NCI-H2081 treated with DMSO at 0.1 percent for 48 hours (cell line): ENCODE measurements at regions not wholly inside any gene's neighbourhood (a gene's known extent, or its start where the extent isn't known, plus 50 kb on each side); places are given as distances from the start of the nearest gene placed in this dataset.
"Not testable (repeated sequence)": the region's sequence is repeated elsewhere in the genome, so short reads cannot be mapped to it uniquely, and the experiment has no call there.

ENCODE experiments used
- DNase-seq: peaks from one replicate; lab custom pipeline; 2025; lab: John Stamatoyannopoulos, UW

DNA sequence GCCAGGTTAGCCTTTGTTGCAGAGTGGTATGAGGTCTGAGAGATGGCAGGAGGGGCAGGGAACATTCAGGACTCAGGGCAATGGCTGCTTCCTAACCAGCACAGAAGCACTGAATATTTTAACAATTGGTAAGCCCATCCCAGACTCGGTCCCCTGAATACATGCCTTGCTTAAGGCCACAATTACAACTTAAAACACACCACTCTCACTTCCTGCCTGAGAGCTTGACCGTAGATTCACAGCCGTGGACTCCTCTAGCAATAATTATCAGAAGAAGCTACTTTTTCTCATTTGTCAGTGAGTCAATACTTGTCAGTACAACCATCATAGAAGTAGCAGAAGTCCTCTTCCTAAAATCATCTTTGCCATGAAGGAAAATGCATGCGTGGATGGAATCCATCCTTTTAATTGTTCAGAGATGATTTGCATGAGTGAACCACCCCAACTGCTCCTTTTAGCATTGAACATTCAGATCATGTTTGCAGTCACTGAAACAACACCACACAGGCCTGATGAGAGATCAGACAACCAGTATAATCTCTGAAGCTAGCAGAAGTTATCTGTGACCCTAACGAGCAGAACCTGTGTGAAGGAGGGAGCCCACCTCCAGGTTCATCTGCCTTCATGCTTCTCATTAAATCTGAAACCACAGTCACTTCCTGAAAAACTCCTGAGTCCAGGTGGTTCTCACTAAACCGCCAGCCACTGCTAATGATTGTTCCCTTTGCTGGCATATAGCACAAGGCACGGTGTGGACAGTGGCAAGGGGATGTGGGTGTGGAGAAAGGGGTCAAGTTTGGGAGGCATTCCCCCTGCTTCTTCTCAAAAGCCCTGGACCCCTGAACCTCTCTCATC lies 333.9 kb upstream of the CNR1 start:
- no peak for DNase-seq

DNA sequence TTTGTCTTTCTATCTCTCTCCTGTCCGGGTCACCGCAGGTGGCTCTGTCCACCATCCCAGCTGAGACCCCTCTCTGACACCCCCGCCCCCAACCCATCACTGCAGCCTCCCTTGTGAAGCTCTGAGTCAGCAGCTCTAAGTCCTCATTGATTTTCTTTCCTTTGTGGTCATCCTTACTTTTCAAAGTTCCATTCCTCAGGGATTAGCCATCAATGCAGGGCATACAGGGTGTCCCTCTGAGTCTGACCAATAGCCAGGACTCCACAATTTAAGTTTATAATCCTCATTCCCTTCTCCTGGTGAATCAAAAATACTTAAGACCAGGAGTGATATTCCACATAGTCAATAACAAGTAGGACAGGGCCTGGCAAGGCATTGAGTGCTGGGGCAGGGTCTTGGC lies 333.3 kb upstream of the CNR1 start:
- no peak for DNase-seq

DNA sequence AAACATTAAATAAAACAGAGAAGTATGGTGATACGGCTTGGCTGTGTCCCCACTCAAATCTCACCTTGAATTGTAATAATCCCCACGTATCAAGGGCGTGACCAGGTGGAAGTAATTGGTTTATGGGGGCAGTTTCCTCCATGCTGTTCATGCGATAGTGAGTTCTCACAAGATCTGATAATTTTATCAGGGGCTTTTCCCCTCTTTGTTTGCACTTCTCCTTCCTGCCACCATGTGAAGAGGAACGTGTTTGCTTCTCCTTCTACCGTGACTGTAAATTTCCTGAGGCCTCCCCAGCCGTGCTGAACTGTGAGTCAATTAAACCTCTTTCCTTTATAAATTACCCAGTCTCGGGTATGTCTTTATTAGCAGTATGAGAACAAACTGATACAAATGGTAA lies 331.3 kb upstream of the CNR1 start:
- not testable (repeated sequence) for DNase-seq

DNA sequence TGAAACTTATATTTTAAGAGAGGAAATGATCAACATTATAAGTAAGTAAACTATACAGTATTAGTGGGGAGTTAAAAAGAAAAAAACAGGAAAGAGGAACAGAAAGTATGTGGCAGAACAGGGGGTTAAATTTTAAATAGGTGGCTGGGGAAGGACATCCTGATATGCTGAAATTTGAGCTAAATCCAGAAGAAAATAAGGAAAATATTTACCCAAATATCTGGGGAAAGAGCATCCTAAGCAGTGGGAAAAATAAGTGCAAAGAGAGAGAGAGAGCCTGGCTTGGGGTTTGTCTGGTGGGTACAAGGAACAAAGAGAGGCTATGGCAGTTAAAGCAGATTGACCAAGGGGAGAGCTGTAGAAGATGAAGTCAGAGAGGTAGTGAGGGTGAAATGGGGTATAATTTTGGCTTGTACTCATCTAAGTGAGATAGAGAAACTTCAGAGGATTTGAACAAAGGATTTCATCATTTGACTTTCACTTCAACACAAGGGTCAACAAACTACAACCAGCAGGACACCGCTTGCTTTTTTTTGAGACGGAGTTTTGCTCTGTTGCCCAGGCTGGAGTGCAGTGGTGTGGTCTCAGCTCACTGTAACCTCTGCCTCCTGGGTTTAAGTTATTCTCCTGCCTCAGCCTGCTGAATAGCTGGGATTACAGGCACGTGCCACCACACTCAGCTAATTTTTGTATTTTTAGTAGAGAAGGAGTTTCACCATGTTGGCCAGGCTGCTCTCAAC lies 328.4 kb upstream of the CNR1 start:
- no peak for DNase-seq

DNA sequence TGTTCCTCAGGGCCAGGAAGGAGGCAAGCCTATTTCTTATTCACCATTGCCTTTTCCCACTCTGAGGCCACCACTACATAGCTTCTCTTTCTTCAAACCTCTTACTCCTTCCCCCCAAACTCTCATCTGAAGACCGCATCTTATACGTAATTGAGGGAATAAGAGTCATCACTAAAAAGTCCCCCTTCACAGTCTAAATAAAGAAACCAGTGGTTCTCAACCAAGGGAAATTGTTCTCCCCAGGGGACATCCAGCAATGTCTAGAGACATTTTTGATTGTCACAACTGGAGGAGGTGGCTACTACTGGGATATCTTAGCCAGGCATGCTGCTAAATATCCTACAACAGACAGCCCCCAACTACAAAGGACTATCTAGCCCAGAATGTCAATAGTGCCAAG lies 327.6 kb upstream of the CNR1 start:
- no peak for DNase-seq

DNA sequence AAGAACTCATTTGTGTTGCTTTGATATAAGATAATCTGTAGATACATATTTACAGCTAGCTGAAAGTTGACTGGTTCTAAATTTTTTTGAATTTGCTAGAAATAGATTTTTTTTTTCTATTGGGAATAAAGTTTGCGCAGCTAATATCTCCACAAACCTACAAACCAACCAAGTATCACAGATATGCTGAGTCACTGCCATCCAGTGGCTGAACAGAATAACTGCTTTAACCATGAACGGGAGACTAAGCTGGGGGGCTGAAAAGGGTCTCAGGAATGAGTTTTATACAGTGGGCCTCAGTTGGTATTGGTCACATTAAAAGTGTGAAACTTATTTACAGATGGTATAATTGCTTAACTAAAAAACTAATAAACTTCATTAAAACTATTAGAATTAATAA lies 326.7 kb upstream of the CNR1 start:
- DNase-seq, result no peak

DNA sequence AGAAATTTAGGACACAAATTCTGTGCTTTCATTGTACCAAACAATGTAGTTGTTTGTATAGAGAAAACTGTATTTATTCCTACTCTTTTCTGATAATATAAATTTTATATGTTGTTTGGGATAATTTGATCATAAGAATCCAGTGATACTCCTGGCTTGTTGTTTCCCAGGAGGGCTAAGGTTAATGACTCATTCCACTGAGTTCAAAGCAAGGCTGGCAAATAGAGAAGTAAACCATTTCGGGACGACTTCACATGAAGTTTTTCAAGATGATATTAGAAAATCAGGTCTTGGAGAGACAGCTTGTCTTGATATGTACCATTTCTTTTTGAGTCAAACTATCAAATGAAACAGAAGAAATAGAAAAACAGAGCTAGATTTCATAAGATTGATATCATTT lies 326.1 kb upstream of the CNR1 start:
- no peak for DNase-seq

DNA sequence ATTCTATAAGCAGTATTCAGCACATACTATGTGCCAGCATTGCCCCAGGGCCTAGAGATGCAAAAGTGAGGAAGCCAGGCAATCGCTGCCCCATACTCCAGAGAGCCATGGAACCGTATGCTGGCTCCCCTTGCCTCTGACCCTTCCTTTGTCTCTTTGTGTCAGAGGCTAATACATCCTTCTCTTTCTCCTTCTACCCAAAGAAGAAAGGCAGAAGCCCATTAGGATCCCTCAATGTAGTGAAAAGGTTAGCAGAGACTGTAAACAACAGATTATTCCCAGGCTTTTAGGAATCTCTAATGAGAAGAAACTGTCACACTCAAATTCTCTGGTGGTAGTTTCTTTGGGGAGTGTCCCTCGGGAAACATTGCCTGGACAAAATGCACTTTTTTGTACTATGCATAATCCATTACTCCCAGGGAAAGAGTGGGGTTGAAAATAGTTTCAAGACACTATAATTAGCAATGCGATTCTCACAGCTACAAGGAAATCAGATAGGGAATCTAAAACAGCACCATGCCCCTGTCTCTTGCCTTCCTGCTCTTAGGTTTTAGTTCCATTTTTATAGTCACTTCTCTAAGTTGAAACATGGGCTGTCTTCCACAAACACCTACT lies 325.2 kb upstream of the CNR1 start:
- DNase-seq, result no peak

DNA sequence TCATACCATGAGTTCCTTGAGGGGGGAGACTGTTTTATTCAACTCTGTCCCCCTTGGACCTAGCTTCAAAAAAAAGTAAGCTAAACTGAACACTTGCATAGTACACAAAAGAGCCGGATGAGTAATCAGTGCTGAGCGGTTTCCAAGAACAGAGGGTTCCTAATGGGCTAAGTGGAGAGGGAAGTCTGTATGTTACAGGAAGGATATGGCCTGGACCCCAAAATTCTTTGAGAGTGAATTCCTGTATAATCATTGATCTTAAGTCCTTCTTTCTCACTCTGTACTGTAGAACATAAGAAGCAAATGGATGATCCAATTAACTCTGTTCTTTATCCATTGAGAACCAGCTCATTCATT lies 324.7 kb upstream of the CNR1 start:
- no peak for DNase-seq

DNA sequence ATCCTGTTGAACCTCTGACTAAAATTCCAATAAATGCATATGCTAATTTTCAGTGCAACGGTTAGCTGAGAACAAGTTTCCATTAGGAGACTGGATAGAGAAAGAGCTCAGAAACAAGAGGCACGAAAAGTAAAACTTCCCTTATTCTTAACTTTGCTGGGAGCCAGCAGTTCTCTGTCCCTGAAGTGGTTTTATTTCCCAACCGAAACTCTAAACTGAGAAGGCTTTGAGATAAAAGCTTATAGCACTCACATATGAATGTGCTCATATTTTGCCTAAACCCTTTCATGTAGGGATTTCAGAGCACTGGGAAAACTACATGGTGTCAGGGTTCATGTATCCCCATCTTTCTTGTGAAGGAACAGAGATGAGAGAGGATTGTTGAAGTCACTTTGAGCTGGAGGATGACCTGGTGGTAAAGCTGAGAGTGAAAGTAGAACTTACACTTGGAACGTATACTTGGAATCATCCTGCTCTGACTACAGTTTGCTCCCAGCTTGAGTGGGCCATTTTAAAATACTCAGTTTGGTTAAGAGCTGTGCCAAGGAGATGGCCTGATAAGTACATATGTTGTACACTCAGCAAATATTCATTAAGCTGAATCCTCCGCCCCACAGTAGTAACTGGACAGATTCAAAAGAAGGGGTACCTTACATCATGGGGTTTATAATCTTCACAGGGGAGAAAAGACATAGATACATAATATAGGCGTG lies 324.2 kb upstream of the CNR1 start:
- no peak for DNase-seq

DNA sequence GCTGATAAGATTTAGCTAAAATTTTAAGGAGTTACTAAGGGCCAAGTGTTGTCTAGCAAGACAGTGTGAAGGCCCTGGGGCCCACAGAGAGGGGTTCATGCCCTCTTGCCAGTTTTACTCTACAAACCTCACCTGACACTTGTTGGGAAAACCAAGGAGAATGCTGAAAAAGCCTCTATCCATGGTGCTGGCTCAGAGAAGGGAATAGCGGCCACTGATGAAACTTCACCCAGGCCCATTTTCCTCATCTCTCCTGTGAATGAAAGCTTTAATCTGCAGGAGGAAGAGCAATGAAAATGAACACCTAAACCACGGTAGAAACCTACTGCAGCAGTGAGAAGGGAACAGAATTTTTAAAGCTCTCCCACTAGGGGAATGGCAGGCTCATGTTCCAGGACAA lies 317.3 kb upstream of the CNR1 start:
- no peak for DNase-seq

DNA sequence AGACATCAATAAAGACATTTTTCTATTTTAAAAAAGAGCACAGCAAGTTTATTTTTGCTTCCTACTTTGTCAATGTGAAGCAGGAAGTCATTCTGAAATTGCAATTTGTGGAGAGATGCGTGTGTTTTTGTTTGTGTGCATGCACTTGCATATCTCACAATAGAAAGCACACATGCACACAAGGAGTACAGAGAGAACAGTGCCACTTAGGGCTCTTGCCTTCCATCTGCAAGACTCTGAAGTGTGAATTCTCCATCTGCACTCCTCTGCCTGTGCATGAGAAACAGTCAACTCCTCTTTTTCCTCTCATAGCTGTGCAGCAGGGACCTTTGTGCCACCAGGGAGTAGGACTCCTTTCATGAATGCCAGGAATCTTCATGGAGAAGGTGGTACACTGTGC lies 316.3 kb upstream of the CNR1 start:
- no peak for DNase-seq

DNA sequence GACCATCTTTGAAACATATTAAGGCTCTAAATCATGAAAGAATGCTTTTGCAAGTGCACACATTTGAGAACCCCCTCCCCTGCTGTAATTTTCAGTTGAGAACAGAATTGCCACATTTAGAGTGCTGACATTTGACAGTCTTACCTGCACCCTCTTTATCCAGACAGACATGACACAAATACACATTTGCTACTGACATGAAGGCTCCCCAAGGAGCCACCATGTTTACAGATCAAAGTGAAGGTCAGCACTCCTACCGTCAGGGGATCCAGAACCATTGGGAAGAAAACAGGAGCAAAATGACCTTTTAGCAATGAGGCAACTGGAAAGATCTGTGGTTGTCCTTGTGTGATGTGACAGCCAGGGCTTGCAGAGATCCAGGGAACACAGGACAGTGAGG lies 315.4 kb upstream of the CNR1 start:
- DNase-seq, result no peak

DNA sequence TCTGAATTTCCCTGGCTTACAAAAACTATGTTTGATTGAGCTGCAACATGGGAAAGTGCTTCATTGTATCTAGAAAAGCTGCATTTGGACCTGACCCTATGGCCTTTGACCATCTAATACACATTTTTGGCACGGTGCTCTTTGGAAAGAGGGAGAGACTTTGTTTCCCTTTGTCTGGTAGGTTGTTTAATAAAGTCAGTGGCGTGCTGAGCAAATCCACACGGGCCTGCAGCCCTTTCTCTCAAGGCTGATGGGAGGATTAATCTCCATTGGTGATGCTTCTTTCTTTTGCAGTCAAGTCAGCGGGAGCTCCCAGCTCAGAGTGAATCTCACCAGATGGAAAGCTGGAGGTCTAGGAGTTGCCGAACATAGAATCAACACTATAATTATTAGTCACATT lies 314.7 kb upstream of the CNR1 start:
- DNase-seq, result no peak

DNA sequence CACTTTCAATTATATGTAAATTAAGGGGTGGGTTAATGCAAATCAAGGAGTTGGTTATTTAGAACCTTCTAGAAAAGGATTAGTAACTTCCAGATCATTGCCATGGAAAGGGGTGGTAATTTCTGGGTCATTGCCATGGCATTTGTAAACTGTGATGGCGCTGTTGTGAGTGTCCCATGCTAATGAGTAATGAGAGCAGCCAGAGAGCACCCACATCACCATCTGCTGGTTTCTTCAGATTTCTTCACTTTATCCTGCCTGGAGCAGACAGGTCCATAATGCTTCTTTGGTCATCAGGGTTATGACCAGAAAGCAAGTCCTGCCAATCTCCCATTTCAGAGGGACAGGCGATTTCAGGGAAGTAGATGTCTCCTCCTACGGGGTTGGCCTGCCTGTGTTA lies 311.3 kb upstream of the CNR1 start:
- DNase-seq, result no peak

DNA sequence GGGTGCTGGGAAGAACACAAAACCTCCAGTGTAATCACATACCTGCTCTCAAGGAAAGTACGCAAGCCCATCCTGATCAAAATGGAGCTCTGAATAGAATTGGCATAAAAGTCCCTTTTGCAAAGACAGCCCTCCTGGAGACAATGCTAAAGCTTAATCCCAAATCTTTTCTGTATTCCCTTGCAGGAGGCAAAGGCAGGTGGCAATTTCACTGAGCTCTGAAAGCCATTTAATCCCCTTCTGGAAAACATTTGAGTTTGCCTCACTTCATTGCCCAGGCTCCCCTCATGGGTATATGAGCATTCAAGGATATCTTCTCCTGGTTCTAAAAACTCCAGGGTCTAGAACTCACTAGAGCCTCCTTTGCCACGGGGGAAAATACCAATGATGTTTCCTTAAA lies 310.2 kb upstream of the CNR1 start:
- no peak for DNase-seq

DNA sequence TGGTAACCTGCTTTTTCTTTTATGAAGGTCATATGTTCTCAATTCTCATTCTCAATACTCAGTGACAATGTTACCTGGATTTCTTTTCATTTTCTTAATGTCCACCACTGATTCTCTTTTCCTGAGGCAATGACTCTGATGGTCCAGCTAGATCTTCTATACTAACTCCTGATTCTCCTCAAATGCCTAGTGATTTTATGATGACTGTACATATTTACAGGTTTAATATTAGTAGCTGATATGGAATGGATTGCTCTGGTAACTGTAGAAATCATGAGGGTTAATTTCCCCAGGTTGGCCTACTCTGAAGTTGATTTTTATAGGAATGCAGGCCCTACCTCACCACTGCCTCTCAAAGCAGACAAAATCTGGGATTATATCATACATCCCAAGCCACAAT lies 308.6 kb upstream of the CNR1 start:
- DNase-seq, result no peak

DNA sequence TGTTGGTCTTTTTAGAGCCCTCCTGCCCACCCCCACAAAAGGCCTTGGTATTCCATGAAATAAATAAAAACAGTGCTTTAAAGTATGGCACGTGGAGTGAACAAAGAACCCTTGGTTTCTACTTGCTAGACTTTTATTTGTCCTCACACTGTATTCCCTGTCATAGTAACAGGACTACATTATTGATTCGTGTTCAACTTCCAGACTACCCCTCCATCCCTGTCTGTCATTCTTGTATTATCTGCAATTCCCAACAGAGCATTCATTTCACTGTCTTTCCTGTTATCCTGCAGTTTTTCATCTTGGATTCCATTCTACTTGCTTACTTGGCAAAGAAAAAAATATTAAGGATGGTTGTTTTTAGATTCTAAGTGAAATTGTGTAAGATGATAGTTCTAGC lies 307.4 kb upstream of the CNR1 start:
- DNase-seq, result no peak

DNA sequence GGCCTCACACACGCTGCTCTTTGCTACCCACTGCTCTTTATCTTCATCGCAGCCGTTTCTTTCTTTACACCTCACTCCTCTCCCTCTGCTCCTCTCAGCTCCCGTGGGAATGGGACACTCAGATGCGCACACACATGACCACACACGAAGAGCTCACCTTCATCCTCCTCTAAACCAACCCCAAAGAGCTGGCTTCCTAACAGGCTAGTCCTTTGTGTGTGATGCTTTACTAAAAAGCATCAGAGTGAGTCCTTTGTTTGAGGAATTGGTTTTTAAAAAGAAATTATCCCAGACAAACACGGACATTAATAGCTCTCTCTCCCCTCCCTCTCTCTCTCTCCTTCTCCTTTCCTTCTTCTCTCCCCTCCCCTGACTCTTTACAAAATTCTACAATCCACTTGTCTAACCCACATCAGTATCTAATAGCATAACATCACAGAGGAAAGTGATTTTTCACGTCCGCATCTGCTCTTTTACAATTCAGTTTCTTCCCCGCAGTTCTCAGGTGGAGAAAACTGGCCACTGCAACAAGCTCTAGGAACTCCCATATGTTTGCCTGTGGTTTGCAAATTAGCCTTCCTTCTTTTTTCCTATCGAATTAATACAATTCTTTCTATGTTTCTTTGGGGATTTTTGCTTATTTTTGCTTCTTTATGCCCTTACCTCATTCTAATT lies 306.8 kb upstream of the CNR1 start:
- DNase-seq, result no peak

DNA sequence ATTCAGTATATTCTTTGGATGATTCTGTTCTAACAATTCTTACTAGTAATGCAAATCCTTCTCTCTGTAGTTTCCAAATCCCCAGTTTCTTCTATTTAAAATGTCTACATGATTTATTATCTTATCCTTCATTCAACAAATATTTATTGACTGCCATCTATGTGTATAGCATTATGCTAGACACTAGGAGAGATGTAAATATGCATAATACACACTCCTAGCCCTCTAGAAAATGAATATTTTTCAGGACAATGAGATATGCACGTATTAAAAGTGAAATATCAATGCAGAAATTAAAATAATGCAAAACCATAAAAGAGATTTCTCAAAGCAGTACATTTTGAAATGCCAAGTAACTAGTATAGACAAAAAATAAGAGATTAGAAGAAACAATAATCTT lies 293.5 kb upstream of the CNR1 start:
- DNase-seq, result no peak

DNA sequence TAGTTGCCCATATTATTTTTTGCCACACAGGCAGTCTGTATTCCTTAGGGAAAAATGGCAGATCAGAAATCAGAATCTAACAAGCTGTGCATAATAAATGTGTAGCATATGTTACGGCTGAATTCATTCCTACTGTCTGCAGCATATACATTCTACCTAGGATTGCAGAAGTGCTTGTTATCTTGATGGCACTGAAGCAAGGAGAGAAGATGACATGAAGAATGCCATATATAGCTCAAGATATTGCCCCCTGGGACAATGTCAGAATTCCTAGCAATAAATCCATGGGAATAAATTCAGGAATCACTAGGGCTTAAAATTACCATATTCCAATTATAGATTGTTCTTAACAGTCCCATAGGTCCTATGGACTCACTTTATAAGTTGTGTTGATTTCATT lies 293.0 kb upstream of the CNR1 start:
- DNase-seq, result no peak

DNA sequence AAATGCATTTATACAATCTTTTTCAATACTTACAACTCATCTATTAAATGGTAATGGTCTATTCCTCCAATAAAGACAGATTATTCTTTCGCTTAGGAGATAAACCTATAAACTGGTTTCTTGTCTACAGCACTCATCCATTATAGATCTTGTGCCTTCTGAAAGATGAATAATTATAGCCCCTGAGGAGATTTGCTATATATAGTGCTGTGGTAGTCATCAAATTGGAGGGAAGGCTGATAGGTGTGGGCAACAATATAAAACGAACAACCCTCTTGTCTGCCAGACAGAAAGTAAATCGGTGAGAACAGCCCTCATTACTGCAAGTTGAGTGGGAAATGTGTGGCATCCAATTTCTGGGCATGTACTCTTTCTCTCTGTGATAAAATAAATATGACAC lies 292.5 kb upstream of the CNR1 start:
- no peak for DNase-seq
